GM12864 (cell line): ENCODE measurements at regions not wholly inside any gene's neighbourhood (a gene's known extent, or its start where the extent isn't known, plus 50 kb on each side); places are given as distances from the start of the nearest gene placed in this dataset.
"Not testable (repeated sequence)": the region's sequence is repeated elsewhere in the genome, so short reads cannot be mapped to it uniquely, and the experiment has no call there.

Experiments used
- DNase-seq: peaks from one replicate; pipeline ENCODE4 v3.0.0-alpha.2; 2011; ENCODE audit warnings: low read depth
- H3K4me3 ChIP-seq: 2 replicates; pipeline ENCODE4 v1.5.1; 2011; ENCODE audit warnings: mild to moderate bottlenecking, low read depth, low read length, control low read depth
- TF ChIP-seq, protein P1 (sequence below): IDR thresholded peaks from 2 replicates; pipeline ENCODE4 v1.5.1; 2011; ENCODE audit warnings: low read depth, mild to moderate bottlenecking, moderate library complexity, low read length, control low read depth, inconsistent platforms; ENCODE audit errors: missing control alignments

GRCh38 chr12:90449611-90450010 is 505.4 kb downstream of the CCER1 start:
- TF ChIP-seq, protein P1, sequence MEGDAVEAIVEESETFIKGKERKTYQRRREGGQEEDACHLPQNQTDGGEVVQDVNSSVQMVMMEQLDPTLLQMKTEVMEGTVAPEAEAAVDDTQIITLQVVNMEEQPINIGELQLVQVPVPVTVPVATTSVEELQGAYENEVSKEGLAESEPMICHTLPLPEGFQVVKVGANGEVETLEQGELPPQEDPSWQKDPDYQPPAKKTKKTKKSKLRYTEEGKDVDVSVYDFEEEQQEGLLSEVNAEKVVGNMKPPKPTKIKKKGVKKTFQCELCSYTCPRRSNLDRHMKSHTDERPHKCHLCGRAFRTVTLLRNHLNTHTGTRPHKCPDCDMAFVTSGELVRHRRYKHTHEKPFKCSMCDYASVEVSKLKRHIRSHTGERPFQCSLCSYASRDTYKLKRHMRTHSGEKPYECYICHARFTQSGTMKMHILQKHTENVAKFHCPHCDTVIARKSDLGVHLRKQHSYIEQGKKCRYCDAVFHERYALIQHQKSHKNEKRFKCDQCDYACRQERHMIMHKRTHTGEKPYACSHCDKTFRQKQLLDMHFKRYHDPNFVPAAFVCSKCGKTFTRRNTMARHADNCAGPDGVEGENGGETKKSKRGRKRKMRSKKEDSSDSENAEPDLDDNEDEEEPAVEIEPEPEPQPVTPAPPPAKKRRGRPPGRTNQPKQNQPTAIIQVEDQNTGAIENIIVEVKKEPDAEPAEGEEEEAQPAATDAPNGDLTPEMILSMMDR, result no peak
- no peak for DNase-seq
- H3K4me3 ChIP-seq, result no peak overlapping the region

GRCh38 chr12:90443466-90443865 is 511.5 kb downstream of the CCER1 start:
- DNase-seq, H3K4me3 ChIP-seq: not testable (repeated sequence)

DNA sequence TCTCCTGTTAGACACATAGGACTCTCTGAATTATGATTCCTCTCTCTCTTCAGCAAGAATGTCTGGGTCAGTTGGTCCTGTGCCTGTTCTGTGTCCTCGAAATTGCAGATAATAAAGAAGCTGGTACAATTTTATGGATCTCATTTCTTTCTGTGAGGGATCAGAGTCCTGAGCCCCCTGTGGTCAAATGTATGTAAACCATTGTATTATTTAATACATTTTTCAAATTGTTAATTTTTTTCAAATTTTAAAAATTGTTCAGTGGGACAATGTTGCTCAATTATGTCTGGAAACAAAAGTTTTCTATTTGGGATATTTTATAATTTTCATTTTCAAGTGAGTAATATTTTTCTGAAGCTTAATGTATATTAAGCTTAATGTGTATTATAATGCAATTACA is 513.5 kb downstream of the CCER1 start:
- H3K4me3 ChIP-seq, result no peak overlapping the region
- TF ChIP-seq, protein P1, result no peak

DNA sequence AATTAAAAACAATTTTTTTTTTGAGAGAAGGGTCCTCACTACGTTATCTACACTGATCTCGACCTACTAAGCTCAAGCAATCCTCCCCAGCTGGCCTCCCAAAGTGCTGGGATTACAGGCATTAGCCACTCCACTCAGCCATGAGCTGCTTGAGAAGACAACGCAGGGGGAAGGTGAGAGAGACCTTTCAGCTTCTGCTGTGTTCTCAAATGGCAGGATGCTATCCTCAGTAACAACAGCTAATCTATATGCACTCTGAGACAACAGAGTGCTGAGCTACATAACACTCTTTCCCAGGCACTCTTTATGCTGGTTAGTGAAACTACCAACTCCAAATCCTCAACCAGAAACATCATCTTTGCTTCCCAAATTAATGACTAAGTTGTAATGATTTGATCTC is 526.1 kb downstream of the CCER1 start:
- no peak for DNase-seq
- H3K4me3 ChIP-seq, result no peak overlapping the region
- TF ChIP-seq, protein P1, result no peak

More for the DNA sequence above, 513.5 kb downstream of the CCER1 start:
- no peak for DNase-seq

GRCh38 chr12:90428465-90428864 is 526.5 kb downstream of the CCER1 start:
- no peak for DNase-seq
- no peak overlapping the region for H3K4me3 ChIP-seq
- TF ChIP-seq, protein P1, result no peak

DNA sequence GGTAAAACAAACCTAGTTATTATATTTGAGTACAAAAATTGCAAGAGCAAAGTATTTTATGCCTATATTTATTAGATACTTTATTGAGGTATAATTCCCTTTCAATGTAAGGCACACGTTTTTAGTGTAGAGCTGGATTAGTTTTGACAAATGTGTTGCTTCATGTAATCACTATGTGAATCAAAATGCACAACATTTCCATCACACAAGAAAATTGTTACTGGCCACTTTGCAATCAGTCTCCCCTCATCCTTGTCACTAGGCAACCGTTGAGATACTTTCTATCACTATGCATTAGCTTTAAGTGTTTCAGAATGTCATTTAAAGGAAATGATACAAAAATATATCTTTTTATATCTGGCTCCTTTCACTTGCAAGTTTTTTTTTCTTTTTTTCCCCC is 531.0 kb downstream of the CCER1 start:
- TF ChIP-seq, protein P1, result no peak
- DNase-seq, result no peak
- H3K4me3 ChIP-seq, result no peak overlapping the region

DNA sequence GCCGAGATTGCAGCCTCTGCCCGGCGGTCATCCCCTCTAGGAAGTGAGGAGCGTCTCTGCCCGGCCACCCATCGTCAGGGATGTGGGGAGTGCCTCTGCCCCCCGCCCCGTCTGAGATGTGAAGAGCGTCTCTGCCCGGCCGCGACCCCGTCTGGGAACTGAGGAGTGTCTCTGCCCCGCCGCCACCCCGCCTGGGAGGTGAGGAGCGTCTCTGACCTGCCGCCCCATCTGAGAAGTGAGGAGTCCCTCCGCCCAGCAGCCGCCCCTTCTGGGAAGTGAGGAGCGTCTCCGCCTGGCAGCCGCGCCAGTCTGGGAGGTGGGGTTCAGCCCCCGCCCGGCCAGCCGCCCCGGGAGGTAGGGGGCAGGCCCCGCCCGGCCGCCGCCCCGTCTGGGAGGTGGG is 544.0 kb downstream of the CCER1 start:
- no peak for DNase-seq
- TF ChIP-seq, protein P1, result no peak
- H3K4me3 ChIP-seq, result no peak overlapping the region

GRCh38 chr12:90407841-90408240 is 547.1 kb downstream of the CCER1 start:
- TF ChIP-seq, protein P1, result no peak
- no peak overlapping the region for H3K4me3 ChIP-seq
- DNase-seq, result no peak
